ENCODE measurements at regions not wholly inside any gene's neighbourhood (a gene's known extent, or its start where the extent isn't known, plus 50 kb on each side); places are given as distances from the start of the nearest gene placed in this dataset.

DNA sequence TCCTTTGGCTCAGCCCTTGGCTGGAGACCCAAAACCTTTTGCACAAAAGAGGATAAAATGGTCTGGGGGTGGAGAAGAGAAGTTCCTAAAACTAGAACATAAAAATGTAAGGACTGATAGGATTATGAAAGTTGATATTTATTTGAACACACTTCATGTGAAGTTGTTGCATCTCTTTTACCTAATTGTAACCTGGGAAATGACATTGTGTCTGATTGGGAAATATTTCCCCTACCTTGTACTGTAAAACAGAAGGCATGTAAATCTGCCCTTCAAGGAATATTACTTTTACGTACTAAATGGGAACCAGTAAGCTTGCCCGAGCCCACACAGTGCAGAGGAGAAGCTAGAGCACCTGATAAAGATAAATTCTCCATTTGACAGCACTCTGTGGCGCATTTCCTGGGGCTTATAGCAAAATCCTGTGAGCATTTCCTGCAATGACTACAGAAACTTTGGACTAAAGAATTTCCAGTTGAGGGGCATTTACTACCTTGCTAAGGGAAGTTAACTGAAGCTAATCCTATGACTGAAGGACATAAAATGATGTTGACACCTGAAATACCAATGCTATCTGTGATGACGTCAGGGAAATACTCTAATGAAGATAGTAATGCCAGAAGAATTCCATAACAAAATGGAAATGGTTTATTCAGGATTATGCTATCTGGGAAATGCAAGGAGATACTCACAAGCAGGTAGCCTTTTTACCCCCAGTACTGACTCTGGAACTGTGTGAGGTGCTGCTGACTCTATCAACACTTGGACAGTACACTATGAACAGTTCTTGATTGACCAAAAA lies 78.3 kb upstream of the LIFR start:
- Mint-ChIP-seq H3K36me3 (ENCODE audit: low read depth) (no peaks in the 10 kb centered on the region), H3K27me3 (peaks cover 2% of the 10 kb centered on the region), H3K27ac (no peak overlapping the region), H3K4me1 (no peaks in the 10 kb centered on the region), H3K9me3 (peaks cover 11% of the 10 kb centered on the region), H3K4me3 (no peak overlapping the region)
- DNase-seq = no peak
- intact Hi-C loops (cut with micrococcal nuclease) = no loop called here

GRCh38 chr5:38636626-38637025 lies 80.2 kb upstream of the LIFR start:
- Mint-ChIP-seq H3K27ac (no peak overlapping the region), H3K9me3 (peaks cover 9% of the 10 kb centered on the region), H3K36me3 (ENCODE audit: low read depth) (no peaks in the 10 kb centered on the region), H3K4me3 (no peak overlapping the region), H3K27me3 (peaks cover 3% of the 10 kb centered on the region), H3K4me1 (no peaks in the 10 kb centered on the region)
- intact Hi-C loops (cut with micrococcal nuclease) = no loop called here
- DNase-seq = no peak

DNA sequence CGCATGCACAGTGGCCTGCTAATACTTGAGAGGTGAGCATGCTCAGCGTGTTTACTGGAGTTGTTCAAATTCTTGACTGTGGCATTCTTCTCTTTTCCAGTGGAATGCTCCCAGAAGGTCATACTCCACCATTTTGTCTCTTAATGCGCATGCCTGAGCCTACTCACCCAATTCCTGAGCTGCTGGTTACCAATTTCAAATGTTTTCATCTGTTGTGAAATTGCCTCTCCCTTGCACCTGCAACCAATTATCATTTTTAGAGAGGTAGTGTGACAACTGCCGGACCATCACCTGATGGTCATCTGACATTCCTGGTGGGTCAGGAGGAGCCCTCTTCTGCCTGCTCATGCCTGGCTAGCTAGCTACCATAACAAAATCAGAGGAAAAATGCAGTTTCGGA lies 82.2 kb upstream of the LIFR start:
- Mint-ChIP-seq H3K9me3 (no peaks in the 10 kb centered on the region), H3K4me1 (no peaks in the 10 kb centered on the region), H3K27ac (no peak overlapping the region), H3K4me3 (no peak overlapping the region), H3K27me3 (peaks cover 3% of the 10 kb centered on the region), H3K36me3 (ENCODE audit: low read depth) (no peaks in the 10 kb centered on the region)
- no peak for DNase-seq
- intact Hi-C loops (cut with micrococcal nuclease) = no loop called here

DNA sequence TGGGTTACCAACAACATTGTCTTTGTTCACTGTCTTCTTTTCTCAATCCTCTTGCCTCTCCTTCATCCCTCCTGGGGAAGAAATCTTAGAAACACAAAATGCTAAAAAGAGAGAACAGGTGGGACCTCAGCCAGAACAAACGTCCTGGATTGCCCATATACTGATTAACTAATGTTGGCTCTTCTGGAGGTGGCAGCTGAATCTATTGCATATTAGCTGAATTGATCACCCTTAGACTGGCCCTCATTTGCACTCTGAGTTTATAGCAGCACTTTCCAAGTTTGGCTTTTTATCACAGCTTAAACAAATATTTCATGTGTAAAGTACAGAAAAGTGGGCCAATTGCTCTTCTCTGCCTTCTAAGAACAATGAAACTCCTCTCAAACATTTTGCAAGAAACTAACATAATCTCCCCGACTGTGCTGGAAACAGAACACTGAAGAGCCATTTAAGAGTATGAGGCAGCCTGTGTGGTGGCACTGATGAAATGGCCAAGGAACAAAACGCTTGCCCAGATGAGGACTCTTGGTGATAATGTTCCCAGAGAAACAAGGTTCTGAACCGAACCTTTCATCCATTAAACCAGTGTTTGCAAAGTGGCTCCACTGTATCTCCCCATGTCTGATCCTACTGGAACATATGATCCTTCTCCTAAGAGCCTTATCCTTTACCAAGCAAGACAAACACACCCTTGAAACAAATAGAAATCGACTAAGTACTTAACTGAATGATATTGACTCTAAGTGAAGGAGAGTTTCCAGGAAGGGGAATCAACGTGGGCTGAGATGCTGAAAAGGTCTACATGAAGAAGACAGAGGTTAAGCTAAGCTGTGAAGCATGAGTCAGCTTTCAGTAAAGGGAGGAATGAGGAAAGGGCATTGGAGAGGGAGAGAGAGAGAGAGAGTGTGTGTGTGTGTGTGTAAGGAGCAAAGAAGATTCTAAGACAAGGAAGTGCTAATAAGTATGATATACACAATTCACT lies 83.2 kb upstream of the LIFR start:
- Mint-ChIP-seq H3K9me3 (no peaks in the 10 kb centered on the region), H3K27ac (no peak overlapping the region), H3K27me3 (peaks cover 3% of the 10 kb centered on the region), H3K36me3 (ENCODE audit: low read depth) (no peaks in the 10 kb centered on the region), H3K4me1 (no peaks in the 10 kb centered on the region), H3K4me3 (no peak overlapping the region)
- intact Hi-C loops (cut with micrococcal nuclease) = no loop called here
- DNase-seq = no peak

- no peak for DNase-seq
- no peak overlapping the region for H3K27ac Mint-ChIP-seq
- H3K9me3 Mint-ChIP-seq = no peaks in the 10 kb centered on the region
- intact Hi-C loops (cut with micrococcal nuclease) = no loop called here
- H3K4me3 Mint-ChIP-seq = no peak overlapping the region
- no peaks in the 10 kb centered on the region for H3K4me1 Mint-ChIP-seq
- H3K36me3 Mint-ChIP-seq (ENCODE audit: low read depth) = no peaks in the 10 kb centered on the region
- H3K27me3 Mint-ChIP-seq = peaks cover 3% of the 10 kb centered on the region
These were observed 84.6 kb upstream of the LIFR start for GRCh38 chr5:38641003-38641402.

DNA sequence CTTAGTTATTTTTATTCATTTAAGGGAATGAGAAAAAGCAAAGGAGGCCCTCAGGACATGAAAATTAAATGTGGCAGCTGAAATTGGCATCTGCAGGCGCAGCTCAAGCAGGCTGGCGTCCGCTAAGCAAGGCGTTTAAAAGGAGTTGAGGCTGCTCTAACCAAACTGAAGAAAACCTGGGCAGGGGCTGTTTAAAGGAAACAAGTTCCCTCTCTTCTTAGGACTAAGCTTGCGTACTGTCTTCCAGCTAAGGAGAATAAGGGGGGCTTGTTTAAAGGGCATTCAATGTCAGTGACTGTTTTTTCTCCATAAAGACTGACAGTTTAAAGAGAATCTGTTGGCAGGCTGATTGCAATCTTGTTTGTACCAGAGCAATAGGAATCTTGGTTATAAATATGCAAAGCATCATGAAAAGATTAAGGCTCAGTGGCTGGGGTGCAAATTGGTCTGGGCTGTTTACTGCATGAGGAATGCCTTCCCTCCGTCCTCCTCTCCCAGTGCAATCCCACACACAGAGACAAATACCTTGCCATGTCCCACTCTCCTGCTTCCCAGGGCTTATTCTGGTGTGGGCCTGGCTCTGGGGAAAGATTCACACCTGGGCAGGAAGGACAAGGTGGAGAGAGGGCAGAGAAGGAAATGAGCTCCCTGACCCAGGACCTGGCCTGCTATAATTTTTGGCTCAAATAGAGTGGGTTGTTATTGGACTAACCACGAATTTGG lies 85.9 kb upstream of the LIFR start:
- Mint-ChIP-seq H3K27ac (no peak overlapping the region), H3K4me3 (no peak overlapping the region), H3K9me3 (no peaks in the 10 kb centered on the region), H3K36me3 (ENCODE audit: low read depth) (no peaks in the 10 kb centered on the region), H3K4me1 (no peaks in the 10 kb centered on the region), H3K27me3 (peaks cover 3% of the 10 kb centered on the region)
- DNase-seq = no peak
- intact Hi-C loops (cut with micrococcal nuclease) = no loop called here

DNA sequence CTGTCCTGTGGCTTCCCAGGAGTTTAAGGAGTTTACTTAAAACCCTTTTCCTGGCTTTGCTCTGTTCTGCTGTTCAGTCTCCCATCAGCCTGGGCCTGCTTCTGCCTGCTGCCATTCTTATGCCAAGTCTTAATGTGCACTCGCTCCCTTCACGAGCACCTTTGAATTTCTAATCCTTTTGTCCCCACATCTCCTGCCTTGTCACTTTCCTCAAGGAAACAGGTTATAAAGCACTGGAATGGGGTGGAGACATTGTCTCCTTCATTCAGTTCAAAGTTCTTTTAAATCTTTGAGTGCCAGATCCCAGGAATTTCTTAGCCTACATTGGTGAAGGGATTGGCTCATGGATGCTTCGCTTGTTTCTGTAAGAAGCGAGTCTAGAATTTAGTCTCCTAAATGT lies 87.2 kb upstream of the LIFR start:
- no peak for DNase-seq
- H3K36me3 Mint-ChIP-seq (ENCODE audit: low read depth) = no peaks in the 10 kb centered on the region
- no peak overlapping the region for H3K4me3 Mint-ChIP-seq
- H3K27me3 Mint-ChIP-seq = peaks cover 3% of the 10 kb centered on the region
- no peaks in the 10 kb centered on the region for H3K4me1 Mint-ChIP-seq
- intact Hi-C loops (cut with micrococcal nuclease) = no loop called here
- H3K27ac Mint-ChIP-seq = no peak overlapping the region
- no peaks in the 10 kb centered on the region for H3K9me3 Mint-ChIP-seq

DNA sequence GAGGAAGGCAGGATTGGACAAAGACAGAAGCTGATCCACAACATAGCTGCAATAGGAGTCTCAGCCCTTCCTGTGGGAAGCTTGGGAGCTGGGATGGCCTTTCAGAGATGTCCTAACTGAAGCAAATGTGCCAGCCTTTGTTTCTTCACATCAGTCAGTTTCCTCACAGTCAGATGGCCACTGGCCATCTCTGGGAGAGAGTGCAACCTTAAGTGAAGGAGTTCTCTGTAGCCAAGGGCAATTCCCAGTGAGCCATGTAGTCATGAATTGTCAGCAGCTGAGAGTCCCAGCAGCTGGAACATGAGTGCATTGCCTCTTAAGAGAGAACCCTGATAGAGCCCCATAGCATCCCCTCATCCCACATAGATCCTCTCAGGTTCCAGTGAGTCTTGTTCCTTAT lies 89.1 kb upstream of the LIFR start:
- Mint-ChIP-seq H3K4me1 (peaks cover 4% of the 10 kb centered on the region), H3K36me3 (ENCODE audit: low read depth) (no peaks in the 10 kb centered on the region), H3K27me3 (peaks cover 2% of the 10 kb centered on the region), H3K27ac (no peak overlapping the region), H3K9me3 (peaks cover 4% of the 10 kb centered on the region), H3K4me3 (no peak overlapping the region)
- DNase-seq = no peak
- intact Hi-C loops (cut with micrococcal nuclease) = no loop called here

DNA sequence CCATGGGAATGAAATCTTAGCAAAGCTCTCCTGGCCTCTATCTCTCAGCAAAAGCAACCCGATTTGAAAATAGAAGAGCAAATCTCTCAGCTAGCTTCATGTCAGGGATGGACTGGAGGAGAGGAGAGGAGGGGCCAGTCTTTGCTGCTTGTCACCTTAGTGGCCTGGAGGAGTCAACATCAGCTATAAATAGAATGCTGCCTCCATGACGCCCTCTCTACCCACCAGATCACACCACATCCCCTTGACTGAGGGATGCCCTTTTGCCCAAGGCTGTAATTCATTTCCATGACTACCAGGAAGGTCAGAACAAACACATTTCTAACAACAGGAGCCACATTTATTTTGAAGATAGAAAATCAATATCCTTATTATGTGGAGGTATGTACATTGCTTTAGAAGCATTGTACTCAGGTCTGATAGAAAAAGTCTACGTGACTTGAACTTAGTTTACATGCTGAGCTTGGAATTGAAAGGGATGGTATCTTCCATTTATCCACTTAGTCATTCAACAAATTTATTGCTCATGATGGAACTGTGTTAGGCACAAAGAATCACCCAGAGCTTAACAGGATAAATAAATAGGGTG lies 92.4 kb upstream of the LIFR start:
- intact Hi-C loops (cut with micrococcal nuclease) = no loop called here
- H3K4me3 Mint-ChIP-seq = no peak overlapping the region
- peaks cover 3% of the 10 kb centered on the region for H3K27me3 Mint-ChIP-seq

GRCh38 chr5:38650540-38650939 lies 94.1 kb upstream of the LIFR start:
- no peaks in the 10 kb centered on the region for H3K36me3 Mint-ChIP-seq (ENCODE audit: low read depth)
- DNase-seq = no peak
- H3K4me3 Mint-ChIP-seq = peak overlapping the region; percentile 55
- intact Hi-C loops (cut with micrococcal nuclease) = no loop called here
- peaks cover 4% of the 10 kb centered on the region for H3K9me3 Mint-ChIP-seq
- peaks cover 4% of the 10 kb centered on the region for H3K27me3 Mint-ChIP-seq
- no peak overlapping the region for H3K27ac Mint-ChIP-seq
- H3K4me1 Mint-ChIP-seq = peaks cover 8% of the 10 kb centered on the region

More for the DNA sequence above, 92.4 kb upstream of the LIFR start:
- H3K4me1 Mint-ChIP-seq = peaks cover 8% of the 10 kb centered on the region
- H3K9me3 Mint-ChIP-seq = peaks cover 4% of the 10 kb centered on the region
- H3K36me3 Mint-ChIP-seq (ENCODE audit: low read depth) = no peaks in the 10 kb centered on the region
- DNase-seq = no peak
- H3K27ac Mint-ChIP-seq = no peak overlapping the region

DNA sequence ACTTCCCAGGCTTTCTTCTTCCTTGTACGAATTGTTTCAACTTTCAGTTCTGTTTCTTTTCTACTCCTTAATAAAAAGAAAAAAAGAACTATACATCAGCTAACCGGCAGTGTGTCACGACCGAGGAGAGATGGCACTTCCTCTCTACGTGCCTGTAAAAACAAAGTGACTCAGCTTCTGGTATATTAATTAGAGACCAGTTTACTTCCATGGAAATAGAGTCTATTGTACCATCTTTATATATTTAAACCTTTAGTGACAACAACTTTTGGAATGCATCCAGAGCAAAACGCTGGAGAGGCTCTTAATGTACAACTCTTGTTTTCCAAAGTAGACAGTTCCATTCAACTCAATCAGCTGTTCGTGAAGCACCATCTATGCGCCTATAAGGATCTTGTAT lies 94.5 kb upstream of the LIFR start:
- H3K4me3 Mint-ChIP-seq = peak overlapping the region; percentile 55

DNA sequence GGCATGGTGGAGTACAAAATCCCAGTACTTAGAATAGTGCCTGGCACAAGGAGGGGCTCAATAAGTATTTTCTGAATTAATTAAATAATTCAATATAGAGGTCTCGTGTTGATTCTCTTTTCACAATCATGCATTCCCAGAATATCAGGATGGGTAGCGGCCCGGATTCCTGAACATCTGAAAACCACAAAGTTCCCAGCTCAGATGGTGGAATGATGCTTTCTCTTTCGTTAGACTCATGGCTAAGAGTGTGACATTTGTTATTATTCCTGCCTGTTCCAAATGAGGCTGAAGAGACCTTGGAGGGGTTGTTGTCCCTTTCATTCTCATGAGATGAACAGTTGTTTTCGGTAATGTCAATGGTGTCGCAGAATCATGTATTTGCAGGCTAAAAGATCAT lies 95.4 kb upstream of the LIFR start:
- Mint-ChIP-seq H3K36me3 (ENCODE audit: low read depth) (no peaks in the 10 kb centered on the region), H3K27me3 (peaks cover 5% of the 10 kb centered on the region), H3K9me3 (peaks cover 4% of the 10 kb centered on the region), H3K27ac (no peak overlapping the region), H3K4me1 (peaks cover 8% of the 10 kb centered on the region), H3K4me3 (no peak overlapping the region)
- intact Hi-C loops (cut with micrococcal nuclease) = no loop called here
- no peak for DNase-seq

More for the DNA sequence above, 94.5 kb upstream of the LIFR start:
- Mint-ChIP-seq H3K4me1 (peaks cover 8% of the 10 kb centered on the region), H3K36me3 (ENCODE audit: low read depth) (no peaks in the 10 kb centered on the region), H3K9me3 (peaks cover 4% of the 10 kb centered on the region), H3K27me3 (peaks cover 5% of the 10 kb centered on the region), H3K27ac (no peak overlapping the region)
- intact Hi-C loops (cut with micrococcal nuclease) = no loop called here
- no peak for DNase-seq

DNA sequence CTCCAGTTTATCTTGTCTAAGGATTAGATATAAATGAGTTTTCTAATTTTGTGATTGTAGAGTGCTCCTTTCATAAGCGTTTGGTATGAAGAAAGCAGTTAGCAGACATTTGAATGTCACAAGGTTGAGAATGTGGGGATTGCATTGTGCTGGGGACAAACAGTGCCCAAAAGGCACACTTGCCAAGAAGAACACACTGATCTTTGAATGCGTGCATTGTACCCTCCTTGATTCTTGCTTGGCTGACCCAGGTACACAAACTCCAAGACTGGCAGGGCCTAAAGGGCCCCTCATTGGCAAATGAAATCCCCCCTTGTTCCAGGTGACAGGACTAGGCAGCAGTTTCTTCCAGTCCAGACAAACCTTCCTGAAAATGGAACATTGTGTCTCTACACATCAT lies 96.9 kb upstream of the LIFR start:
- DNase-seq = no peak
- Mint-ChIP-seq H3K4me1 (peaks cover 8% of the 10 kb centered on the region), H3K27ac (no peak overlapping the region), H3K27me3 (peaks cover 11% of the 10 kb centered on the region), H3K4me3 (no peak overlapping the region), H3K36me3 (ENCODE audit: low read depth) (no peaks in the 10 kb centered on the region), H3K9me3 (peaks cover 4% of the 10 kb centered on the region)
- intact Hi-C loops (cut with micrococcal nuclease) = no loop called here

All from activated CD4-positive, alpha-beta T cell treated with anti-CD3 and anti-CD28 coated beads, Interleukin-2, amount 10 ng/mL, durations not matched to agents 24 days and 14 days (primary cell).